H1 (cell line): ENCODE measurements at regions not wholly inside any gene's neighbourhood (a gene's known extent, or its start where the extent isn't known, plus 50 kb on each side); places are given as distances from the start of the nearest gene placed in this dataset.

ENCODE experiments used
- CTCF ChIA-PET: fragments of 300-600 bp; sonication (Branson Sonifier 250); formaldehyde crosslinking; loops from one replicate; lab custom pipeline; 2021; ENCODE audit not compliant: partially characterized antibody; lab: Charles Lee
- POLR2A ChIA-PET: fragments of 300-600 bp; sonication (Branson Sonifier 250); formaldehyde crosslinking; loops from one replicate; lab custom pipeline; 2021; ENCODE audit warnings: inconsistent platforms; ENCODE audit not compliant: partially characterized antibody; lab: Charles Lee
- DNase-seq, 2 experiments: peaks; one replicate each; pipeline versions ENCODE4 v3.0.0 to v3.0.0-alpha.2; 2010 to 2022; ENCODE audit warnings: low spot score in 2 of 2, low read depth in 1 of 2, mixed read lengths in 1 of 2
- FAIRE-seq: peaks from 2 replicates; lab custom pipeline; 2011; peaks lifted over from hg19 to GRCh38; lab: Jason Lieb, UNC
- H2AFZ ChIP-seq: 2 replicates; pipeline ENCODE4 v1.8.1; 2012; ENCODE audit warnings: low read length, inconsistent platforms
- H2AK5ac ChIP-seq: 2 replicates; pipeline ENCODE4 v1.6.1; 2013; ENCODE audit warnings: low read depth, low read length
- H2BK120ac ChIP-seq: replicated peaks from 2 replicates; pipeline ENCODE3; 2013; ENCODE audit warnings: low read depth, low read length, inconsistent platforms
- H2BK12ac ChIP-seq: 2 replicates; pipeline ENCODE4 v1.6.1; 2013; ENCODE audit warnings: low read depth, low read length
- H2BK15ac ChIP-seq: 2 replicates; pipeline ENCODE4 v1.6.1; 2013; ENCODE audit warnings: low read length
- H2BK20ac ChIP-seq: 2 replicates; pipeline ENCODE4 v1.6.1; 2013; ENCODE audit warnings: low read length
- H2BK5ac ChIP-seq: 2 replicates; pipeline ENCODE4 v1.6.1; 2013; ENCODE audit warnings: low read depth, low read length
- H3K14ac ChIP-seq: 2 replicates; pipeline ENCODE4 v1.6.1; 2013; ENCODE audit warnings: inconsistent platforms; ENCODE audit not compliant: insufficient read length
- H3K18ac ChIP-seq: 2 replicates; pipeline ENCODE4 v1.6.1; 2013; ENCODE audit warnings: low read length; ENCODE audit errors: extremely low read depth
- H3K23ac ChIP-seq: 2 replicates; pipeline ENCODE4 v1.6.1; 2013; ENCODE audit warnings: inconsistent platforms; ENCODE audit not compliant: insufficient read length
- H3K23me2 ChIP-seq: 2 replicates; pipeline ENCODE4 v1.6.1; 2013; ENCODE audit warnings: low read depth, low read length
- H3K27ac ChIP-seq: 2 replicates; pipeline ENCODE4 v1.6.1; 2011; ENCODE audit warnings: low read depth, low read length, inconsistent platforms
- H3K27me3 ChIP-seq, 4 experiments: replicated peaks in 1 of 4; 1 replicate in 1 of 4; 2 replicates in 3 of 4; pipeline versions ENCODE4 v1.6.1 to v1.8.1; 2011 to 2013; ENCODE audit warnings: low read length in 3 of 4, mild to moderate bottlenecking in 3 of 4, inconsistent platforms in 2 of 4, mixed read lengths in 2 of 4, moderate library complexity in 1 of 4; ENCODE audit not compliant: control insufficient read depth in 3 of 4, insufficient read depth in 3 of 4; ENCODE audit errors: extremely low read depth in 1 of 4
- H3K36me3 ChIP-seq, 4 experiments: 2 replicates each; pipeline versions ENCODE4 v1.6.1 to v1.8.1; 2011 to 2013; ENCODE audit warnings: mild to moderate bottlenecking in 4 of 4, low read length in 3 of 4, moderate library complexity in 2 of 4, control low read depth in 1 of 4, inconsistent platforms in 1 of 4; ENCODE audit not compliant: insufficient read depth in 4 of 4, control insufficient read depth in 2 of 4
- H3K4ac ChIP-seq: replicated peaks from 2 replicates; pipeline ENCODE3; 2013; ENCODE audit warnings: low read length, low read depth, mixed read lengths, inconsistent platforms; ENCODE audit not compliant: insufficient read length
- H3K4me1 ChIP-seq, 4 experiments: replicated peaks in 1 of 4; 1 replicate in 1 of 4; 2 replicates in 3 of 4; pipeline versions ENCODE4 v1.6.1 to v1.8.1; 2011 to 2013; ENCODE audit warnings: low read length in 3 of 4, inconsistent platforms in 2 of 4, mixed read lengths in 1 of 4; ENCODE audit not compliant: insufficient read depth in 4 of 4, control insufficient read depth in 3 of 4
- H3K4me2 ChIP-seq, 2 experiments: 2 replicates each; pipeline versions ENCODE4 v1.6.1 to v1.8.1; 2011 to 2013; ENCODE audit warnings: low read depth in 2 of 2, low read length in 2 of 2, control low read depth in 1 of 2, inconsistent platforms in 1 of 2, mild to moderate bottlenecking in 1 of 2; ENCODE audit not compliant: insufficient read depth in 1 of 2
- H3K4me3 ChIP-seq, 4 experiments: fragments of 200-600, 300-600 bp in 1 of 4; sonication (generic), shearing (Covaris generic), sonication (Bioruptor Twin) in 1 of 4; 2 replicates each; pipeline versions ENCODE4 v1.5.1 to v1.8.1; 2011 to 2016; ENCODE audit warnings: low read length in 4 of 4, low read depth in 3 of 4, control low read depth in 2 of 4, inconsistent platforms in 2 of 4, mild to moderate bottlenecking in 2 of 4, mixed read lengths in 1 of 4, moderate library complexity in 1 of 4; ENCODE audit not compliant: insufficient read depth in 2 of 4; ENCODE audit errors: extremely low read depth in 1 of 4
- H3K56ac ChIP-seq: replicated peaks from 2 replicates; pipeline ENCODE3; 2013; ENCODE audit warnings: low read depth, mild to moderate bottlenecking, mixed read lengths, low read length, inconsistent platforms; ENCODE audit not compliant: insufficient read length
- H3K79me1 ChIP-seq: 2 replicates; pipeline ENCODE4 v1.6.1; 2013; ENCODE audit warnings: low read depth, low read length, control low read depth
- H3K79me2 ChIP-seq, 2 experiments: 2 replicates each; pipeline versions ENCODE4 v1.6.1 to v1.8.1; 2012 to 2013; ENCODE audit warnings: low read length in 2 of 2, mild to moderate bottlenecking in 2 of 2, inconsistent platforms in 1 of 2; ENCODE audit not compliant: insufficient read depth in 2 of 2, control insufficient read depth in 1 of 2
- H3K9ac ChIP-seq, 4 experiments: replicated peaks in 1 of 4; 1 replicate in 1 of 4; 2 replicates in 3 of 4; pipeline versions ENCODE4 v1.6.1 to v1.8.1; 2011 to 2013; ENCODE audit warnings: low read depth in 3 of 4, low read length in 3 of 4, control low read depth in 2 of 4, mild to moderate bottlenecking in 2 of 4, moderate library complexity in 2 of 4, inconsistent platforms in 1 of 4; ENCODE audit errors: extremely low read depth in 1 of 4
- H3K9me3 ChIP-seq, 2 experiments: 2 replicates each; pipeline versions ENCODE4 v1.6.1 to v1.8.1; 2012 to 2013; ENCODE audit warnings: mild to moderate bottlenecking in 2 of 2, moderate library complexity in 2 of 2, control low read depth in 1 of 2, inconsistent platforms in 1 of 2, low read depth in 1 of 2, low read length in 1 of 2, mixed read lengths in 1 of 2; ENCODE audit not compliant: insufficient read depth in 2 of 2
- H4K20me1 ChIP-seq, 2 experiments: replicated peaks in 1 of 2; 2 replicates each; pipeline versions ENCODE3 to v1.8.1; 2011 to 2013; ENCODE audit warnings: inconsistent platforms in 2 of 2, low read length in 2 of 2, mild to moderate bottlenecking in 1 of 2; ENCODE audit not compliant: insufficient read depth in 2 of 2, control insufficient read depth in 1 of 2
- H4K5ac ChIP-seq: 2 replicates; pipeline ENCODE4 v1.6.1; 2013; ENCODE audit warnings: low read length, low read depth, mixed read lengths, inconsistent platforms; ENCODE audit not compliant: insufficient read length
- H4K8ac ChIP-seq: 2 replicates; pipeline ENCODE4 v1.8.0; 2013; ENCODE audit warnings: mild to moderate bottlenecking, moderate library complexity, low read length, inconsistent platforms; ENCODE audit not compliant: insufficient read depth; ENCODE audit errors: extremely low read depth
- H4K91ac ChIP-seq: replicated peaks from 2 replicates; pipeline ENCODE3; 2013; ENCODE audit warnings: low read length, mixed read lengths, inconsistent platforms; ENCODE audit not compliant: insufficient read length
- BRCA1 ChIP-seq: IDR thresholded peaks from 2 replicates; pipeline ENCODE4 v1.6.1; 2012; ENCODE audit warnings: low read depth, low read length, improper control_type of control experiment
- EP300 ChIP-seq, 2 experiments: IDR thresholded peaks; 1 replicate in 1 of 2; 2 replicates in 1 of 2; pipeline ENCODE4 v1.6.1; 2011 to 2012; ENCODE audit warnings: low read depth in 2 of 2, low read length in 2 of 2, mild to moderate bottlenecking in 2 of 2, borderline replicate concordance in 1 of 2, inconsistent platforms in 1 of 2, moderate library complexity in 1 of 2
- HDAC6 ChIP-seq: IDR thresholded peaks from one replicate; pipeline ENCODE4 v1.7.1; 2012; ENCODE audit warnings: low read depth, mild to moderate bottlenecking, inconsistent platforms, low read length, moderate library complexity
- NANOG ChIP-seq: IDR thresholded peaks from 2 replicates; pipeline ENCODE4 v1.6.1; 2011; ENCODE audit warnings: low read length, low read depth, mild to moderate bottlenecking, inconsistent platforms; ENCODE audit not compliant: insufficient read depth, poor library complexity, severe bottlenecking
- YY1 ChIP-seq: IDR thresholded peaks from 2 replicates; pipeline ENCODE4 v1.6.1; 2011; ENCODE audit warnings: low read depth, mild to moderate bottlenecking, low read length
- WGBS, 2 experiments: shearing (Covaris generic) in 1 of 2; methylation state at CpG; one replicate each; pipeline versions ENCODE4 v1.1.6 to v1.1.7; 2013 to 2015; ENCODE audit warnings: low lambda C conversion rate in 2 of 2, mixed read lengths in 2 of 2, inconsistent platforms in 1 of 2, low coverage in 1 of 2, missing lambda C conversion rate in 1 of 2; ENCODE audit not compliant: insufficient replicate concordance in 2 of 2, insufficient coverage in 1 of 2, insufficient read length in 1 of 2; ENCODE audit errors: extremely low coverage in 1 of 2, missing lambda C conversion rate in 1 of 2; 5-methylcytosine and 5-hydroxymethylcytosine counted together
- TF ChIP-seq, protein P1 (sequence below): IDR thresholded peaks from 2 replicates; pipeline ENCODE4 v1.6.1; 2011; ENCODE audit warnings: low read depth, mild to moderate bottlenecking, low read length; ENCODE audit not compliant: insufficient read depth

DNA sequence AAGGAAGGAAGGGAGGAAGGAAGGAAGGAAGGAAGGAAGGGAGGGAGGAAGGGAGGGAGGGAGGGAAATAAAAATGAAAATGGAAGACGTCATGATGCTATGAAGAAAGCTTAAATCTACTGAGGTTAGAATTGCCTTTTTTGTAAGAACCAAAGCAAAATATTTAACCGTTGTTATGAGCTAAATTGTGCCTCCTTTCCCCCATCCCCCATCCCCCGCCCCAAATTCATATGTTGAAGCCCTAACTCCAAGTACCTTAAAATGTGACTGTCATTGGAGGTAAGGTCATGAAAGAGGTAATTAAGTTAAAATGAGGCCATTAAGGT is 80.1 kb upstream of the CXADR start:
- H3K79me1 ChIP-seq, result no peaks in the 10 kb centered on the region
- H3K18ac ChIP-seq, result no peak overlapping the region
- DNase-seq (no peak), FAIRE-seq (no peak)
- no peak overlapping the region for H3K14ac ChIP-seq
- H3K27me3 ChIP-seq, result no peaks in the 10 kb centered on the region
- no peak overlapping the region for H4K5ac ChIP-seq
- no peak overlapping the region for H3K4ac ChIP-seq
- peaks cover 0 to 6% (median 2%) of the 10 kb centered on the region in 4 experiments; a peak in 2 of 7 replicates for H3K4me1 ChIP-seq
- no peak overlapping the region for H2BK15ac ChIP-seq
- no peaks in the 10 kb centered on the region for H3K79me2 ChIP-seq
- no peaks in the 10 kb centered on the region for H4K20me1 ChIP-seq
- H3K56ac ChIP-seq, result no peak overlapping the region
- no peak overlapping the region for H2AFZ ChIP-seq
- no peaks in the 10 kb centered on the region for H3K36me3 ChIP-seq
- ChIA-PET POLR2A (interaction anchor here (0.9 kb wide), 1 partner anchor 19 kb away, joined by 4 read pairs; no protein-coding TSS in a partner anchor), CTCF (interaction anchor here (1.6 kb wide), 1 partner anchor 18 kb away, joined by 4 read pairs; no protein-coding TSS in a partner anchor)
- WGBS, 2 experiments, result 100% methylated on average over 1 of the region's 3 CpGs; no CpG with 5 or more reads in 1 of the 2 experiments
- H3K4me2 ChIP-seq, result no peak overlapping the region
- H3K23ac ChIP-seq, result no peak overlapping the region
- no peak overlapping the region for H3K9ac ChIP-seq
- H3K4me3 ChIP-seq, result no peak overlapping the region
- H4K91ac ChIP-seq, result no peak overlapping the region
- H3K9me3 ChIP-seq, result no peaks in the 10 kb centered on the region
- no peak overlapping the region for H2BK20ac ChIP-seq
- no peak overlapping the region for H2BK120ac ChIP-seq
- no peak overlapping the region for H4K8ac ChIP-seq
- TF ChIP-seq YY1, result no peak
- TF ChIP-seq NANOG, result no peak
- no peak for TF ChIP-seq BRCA1
- TF ChIP-seq, protein P1, sequence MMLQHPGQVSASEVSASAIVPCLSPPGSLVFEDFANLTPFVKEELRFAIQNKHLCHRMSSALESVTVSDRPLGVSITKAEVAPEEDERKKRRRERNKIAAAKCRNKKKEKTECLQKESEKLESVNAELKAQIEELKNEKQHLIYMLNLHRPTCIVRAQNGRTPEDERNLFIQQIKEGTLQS, result no peak
- TF ChIP-seq HDAC6, result no peak
- TF ChIP-seq EP300 (IDR thresholded peaks at IDR 0.05; ENCODE audit: borderline replicate concordance in 1 of 2, low read depth in 2 of 2, low read length in 2 of 2), result no peak
- no peak overlapping the region for H2AK5ac ChIP-seq
- no peak overlapping the region for H2BK5ac ChIP-seq
- H3K27ac ChIP-seq, result no peak overlapping the region
- H3K23me2 ChIP-seq, result no peaks in the 10 kb centered on the region; the same call in 1 of the 2 replicates
- no peak overlapping the region for H2BK12ac ChIP-seq
